OCI-LY7 (cell line): ENCODE measurements at regions not wholly inside any gene's neighbourhood (a gene's known extent, or its start where the extent isn't known, plus 50 kb on each side); places are given as distances from the start of the nearest gene placed in this dataset.

ENCODE experiments used
- CTCF ChIP-seq: fragments of 200-600 bp; sonication (generic); conservative IDR thresholded peaks from 2 replicates; pipeline ENCODE4 v1.5.1; 2014; ENCODE audit warnings: mild to moderate bottlenecking, antibody characterized with exemption, low read length, moderate library complexity, mixed read lengths
- EZH2phosphoT487 ChIP-seq: fragments of 200-600 bp; sonication (generic); IDR thresholded peaks from 2 replicates; pipeline ENCODE4 v1.6.1; 2018; ENCODE audit warnings: low read depth, borderline replicate concordance, mild to moderate bottlenecking, mixed run types, antibody characterized with exemption, low read length, moderate library complexity, mixed read lengths

- TF ChIP-seq EZH2phosphoT487 (no peak), CTCF (no peak)
Observed at GRCh38 chr10:8531116-8531515, 476.6 kb downstream of the GATA3 start.
